HEK293T (cell line): ENCODE measurements at regions not wholly inside any gene's neighbourhood (a gene's known extent, or its start where the extent isn't known, plus 50 kb on each side); places are given as distances from the start of the nearest gene placed in this dataset.

Experiments used
- BHLHE40 ChIP-seq: fragments of 450-650 bp; IDR thresholded peaks from 2 replicates; pipeline ENCODE4 v1.6.1; 2016; ENCODE audit warnings: mild to moderate bottlenecking, moderate library complexity, borderline replicate concordance
- CTBP1 ChIP-seq: fragments of 450-650 bp; IDR thresholded peaks from 2 replicates; pipeline ENCODE4 v1.6.1; 2016; ENCODE audit warnings: borderline replicate concordance
- ELF4 ChIP-seq: fragments of 450-650 bp; IDR thresholded peaks from 2 replicates; pipeline ENCODE4 v1.6.1; 2017; ENCODE audit warnings: antibody characterized with exemption
- FOXK2 ChIP-seq: fragments of 450-650 bp; IDR thresholded peaks from 2 replicates; pipeline ENCODE4 v1.6.1; 2016; ENCODE audit warnings: mild to moderate bottlenecking
- FOXM1 ChIP-seq: fragments of 450-650 bp; IDR thresholded peaks from 2 replicates; pipeline ENCODE4 v1.6.1; 2017; ENCODE audit warnings: mild to moderate bottlenecking, borderline replicate concordance
- HDGF ChIP-seq: fragments of 450-650 bp; IDR thresholded peaks from 2 replicates; pipeline ENCODE4 v1.6.1; 2017; ENCODE audit warnings: antibody characterized with exemption, borderline replicate concordance
- LEF1 ChIP-seq: fragments of 450-650 bp; IDR thresholded peaks from 2 replicates; pipeline ENCODE4 v1.6.1; 2017; ENCODE audit warnings: mild to moderate bottlenecking, borderline replicate concordance
- NFRKB ChIP-seq: fragments of 450-650 bp; IDR thresholded peaks from 2 replicates; pipeline ENCODE4 v1.6.1; 2016; ENCODE audit warnings: mild to moderate bottlenecking, moderate library complexity
- SP1 ChIP-seq: fragments of 450-650 bp; IDR thresholded peaks from 2 replicates; pipeline ENCODE4 v1.6.1; 2017
- SUZ12 ChIP-seq: fragments of 450-650 bp; IDR thresholded peaks from 2 replicates; pipeline ENCODE4 v1.6.1; 2016; ENCODE audit warnings: mild to moderate bottlenecking
- TARDBP ChIP-seq: fragments of 450-650 bp; IDR thresholded peaks from 2 replicates; pipeline ENCODE4 v1.6.1; 2016

DNA sequence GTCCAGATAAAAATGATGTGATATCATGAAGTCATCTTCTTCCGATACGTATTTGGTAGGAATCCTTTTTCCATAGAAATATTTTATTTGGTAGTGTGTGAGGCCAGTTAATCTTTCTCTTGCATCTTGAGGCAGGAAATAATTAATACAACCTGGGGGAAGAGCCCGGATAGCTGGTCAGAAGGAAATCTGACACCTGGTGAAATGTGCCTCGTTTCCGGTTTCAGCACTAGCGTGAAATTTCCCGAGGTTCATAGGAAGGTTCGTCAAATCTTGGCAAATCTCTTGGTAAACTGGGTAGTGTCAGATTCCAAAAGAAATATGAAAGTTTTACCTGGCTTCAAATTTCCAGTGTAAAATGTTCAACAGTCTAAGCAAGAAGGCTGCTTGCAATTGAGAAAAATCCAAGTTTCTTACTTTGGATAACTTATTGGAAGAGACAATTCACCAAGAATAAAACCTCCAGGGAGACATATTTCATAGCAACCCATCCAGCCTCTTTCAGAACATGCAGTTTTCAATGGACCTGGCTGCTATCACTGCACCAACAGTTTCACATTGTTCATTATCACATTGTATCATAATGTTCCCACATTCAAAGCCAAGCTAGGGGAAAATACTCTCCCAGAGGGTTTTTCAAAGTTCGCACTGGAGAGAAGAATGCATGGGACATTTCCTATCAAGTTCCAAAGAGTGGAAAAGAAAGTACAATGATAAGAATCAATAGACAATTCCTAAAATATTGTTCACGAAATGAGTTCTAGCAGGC is 454.5 kb upstream of the CITED2 start:
- no peak for TF ChIP-seq SUZ12
- TF ChIP-seq BHLHE40 = no peak
- TF ChIP-seq HDGF = no peak
- no peak for TF ChIP-seq NFRKB
- no peak for TF ChIP-seq FOXK2
- TF ChIP-seq FOXM1 = no peak
- TF ChIP-seq LEF1 = no peak
- no peak for TF ChIP-seq TARDBP
- no peak for TF ChIP-seq ELF4
- TF ChIP-seq SP1 = no peak
- TF ChIP-seq CTBP1 = no peak
